Fibroblast of pulmonary artery (primary cell): ENCODE measurements at regions not wholly inside any gene's neighbourhood (a gene's known extent, or its start where the extent isn't known, plus 50 kb on each side); places are given as distances from the start of the nearest gene placed in this dataset.

Source experiments
- DNase-seq: peaks from one replicate; pipeline ENCODE4 v3.0.0-alpha.2; 2010; ENCODE audit warnings: low read depth
- H3K4me3 ChIP-seq: replicated peaks from 2 replicates; pipeline ENCODE4 v1.5.1; 2011; ENCODE audit warnings: low read depth, mild to moderate bottlenecking, control low read depth, low read length, moderate library complexity
- TF ChIP-seq, protein P1 (sequence below): IDR thresholded peaks from 2 replicates; pipeline ENCODE4 v1.5.1; 2011; ENCODE audit warnings: mild to moderate bottlenecking, control low read depth, low read length, inconsistent platforms; ENCODE audit errors: missing control alignments

DNA sequence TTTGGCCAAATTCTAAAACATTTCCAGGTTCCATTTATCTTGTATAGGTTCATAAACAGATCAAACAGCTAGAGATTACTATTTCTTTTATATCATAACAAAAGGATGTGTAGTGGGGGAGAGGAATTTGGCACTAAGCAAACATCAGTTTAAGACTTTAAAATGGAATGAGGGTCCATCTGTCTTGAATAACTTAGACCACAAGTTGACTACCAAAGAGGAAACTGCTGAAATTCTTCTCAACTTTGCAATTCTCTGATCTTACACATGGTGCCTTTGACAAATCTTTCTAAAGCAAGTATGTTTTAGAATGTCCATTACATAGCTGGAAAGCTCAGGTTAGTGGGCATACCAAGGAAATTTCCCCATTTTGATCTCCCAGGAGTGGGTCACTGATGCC lies 140.5 kb upstream of the ADAMTS9 start:
- TF ChIP-seq, protein P1, sequence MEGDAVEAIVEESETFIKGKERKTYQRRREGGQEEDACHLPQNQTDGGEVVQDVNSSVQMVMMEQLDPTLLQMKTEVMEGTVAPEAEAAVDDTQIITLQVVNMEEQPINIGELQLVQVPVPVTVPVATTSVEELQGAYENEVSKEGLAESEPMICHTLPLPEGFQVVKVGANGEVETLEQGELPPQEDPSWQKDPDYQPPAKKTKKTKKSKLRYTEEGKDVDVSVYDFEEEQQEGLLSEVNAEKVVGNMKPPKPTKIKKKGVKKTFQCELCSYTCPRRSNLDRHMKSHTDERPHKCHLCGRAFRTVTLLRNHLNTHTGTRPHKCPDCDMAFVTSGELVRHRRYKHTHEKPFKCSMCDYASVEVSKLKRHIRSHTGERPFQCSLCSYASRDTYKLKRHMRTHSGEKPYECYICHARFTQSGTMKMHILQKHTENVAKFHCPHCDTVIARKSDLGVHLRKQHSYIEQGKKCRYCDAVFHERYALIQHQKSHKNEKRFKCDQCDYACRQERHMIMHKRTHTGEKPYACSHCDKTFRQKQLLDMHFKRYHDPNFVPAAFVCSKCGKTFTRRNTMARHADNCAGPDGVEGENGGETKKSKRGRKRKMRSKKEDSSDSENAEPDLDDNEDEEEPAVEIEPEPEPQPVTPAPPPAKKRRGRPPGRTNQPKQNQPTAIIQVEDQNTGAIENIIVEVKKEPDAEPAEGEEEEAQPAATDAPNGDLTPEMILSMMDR: no peak
- DNase-seq: peak; percentile 7

DNA sequence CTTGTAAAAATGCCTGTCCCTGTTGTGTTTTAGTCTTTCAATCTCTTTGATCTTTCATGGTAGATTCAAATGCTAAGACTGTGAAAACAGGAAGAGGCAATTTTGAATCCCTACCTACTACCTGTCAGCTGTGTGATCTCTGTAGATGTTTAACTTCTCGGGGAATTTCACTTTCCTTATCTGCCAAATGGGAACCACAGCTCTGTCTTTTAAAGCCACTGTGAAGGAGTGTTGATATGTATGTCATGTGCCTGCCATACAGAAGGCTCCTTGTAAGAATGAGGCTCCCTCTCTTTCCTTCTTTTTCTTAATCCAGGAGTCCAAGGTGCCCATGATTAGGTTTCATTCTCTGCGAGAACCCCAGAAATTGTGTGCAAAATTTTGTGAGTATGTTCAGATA lies 139.6 kb upstream of the ADAMTS9 start:
- H3K4me3 ChIP-seq: no peak overlapping the region
- TF ChIP-seq, protein P1: no peak
- DNase-seq: no peak

More for the DNA sequence above, 140.5 kb upstream of the ADAMTS9 start:
- no peak overlapping the region for H3K4me3 ChIP-seq

DNA sequence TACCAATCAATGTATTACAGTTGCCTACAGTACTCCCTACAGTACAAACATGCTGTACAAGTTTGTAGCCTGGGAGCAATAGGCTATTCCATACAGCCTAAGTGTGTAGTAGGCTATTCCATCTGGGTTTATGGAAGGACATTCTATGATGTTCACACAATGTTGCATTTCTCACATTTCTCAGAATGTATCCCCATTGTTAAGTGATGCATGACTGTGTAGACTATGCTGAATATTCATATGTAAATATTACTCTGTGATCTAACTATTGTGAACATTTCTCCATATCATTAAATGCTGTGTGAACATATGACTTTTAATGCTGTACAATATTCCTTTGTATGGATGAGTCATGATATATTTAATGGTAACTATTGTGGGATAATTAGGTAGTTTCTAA lies 139.2 kb upstream of the ADAMTS9 start:
- TF ChIP-seq, protein P1: no peak
- no peak for DNase-seq
- no peak overlapping the region for H3K4me3 ChIP-seq

DNA sequence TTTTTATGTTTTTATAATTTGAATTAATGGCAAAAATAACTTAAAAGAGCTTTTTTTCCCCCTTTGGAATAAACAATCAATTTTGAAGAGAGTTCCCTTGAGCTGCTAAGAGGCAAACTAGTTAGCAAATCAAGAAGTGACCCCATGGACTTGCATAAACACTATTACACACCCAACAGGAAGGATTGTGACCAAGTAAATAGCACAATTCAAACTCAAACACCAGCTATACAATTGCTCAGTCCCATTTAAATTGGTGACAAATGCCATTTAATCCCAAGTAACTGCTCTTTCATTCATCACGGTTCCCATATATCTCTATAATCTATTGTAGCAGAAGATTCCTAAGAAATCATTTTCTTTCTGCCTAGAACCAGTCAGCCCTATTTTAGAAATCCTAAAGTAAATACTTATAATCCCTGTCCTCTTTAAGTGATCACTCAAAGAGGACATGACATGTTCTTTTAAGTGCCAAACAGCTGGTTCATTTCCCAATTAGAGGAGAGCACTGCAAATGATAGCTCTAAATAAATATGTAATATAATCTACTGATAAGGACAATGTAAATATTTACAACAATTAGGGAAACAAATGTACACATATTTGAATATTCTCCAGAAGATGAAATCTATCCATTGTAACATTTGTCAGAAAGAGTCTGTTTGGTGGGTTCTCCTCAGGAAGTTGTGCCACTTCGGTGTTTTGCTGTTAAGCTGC lies 137.8 kb upstream of the ADAMTS9 start:
- no peak overlapping the region for H3K4me3 ChIP-seq
- no peak for DNase-seq
- TF ChIP-seq, protein P1: no peak

DNA sequence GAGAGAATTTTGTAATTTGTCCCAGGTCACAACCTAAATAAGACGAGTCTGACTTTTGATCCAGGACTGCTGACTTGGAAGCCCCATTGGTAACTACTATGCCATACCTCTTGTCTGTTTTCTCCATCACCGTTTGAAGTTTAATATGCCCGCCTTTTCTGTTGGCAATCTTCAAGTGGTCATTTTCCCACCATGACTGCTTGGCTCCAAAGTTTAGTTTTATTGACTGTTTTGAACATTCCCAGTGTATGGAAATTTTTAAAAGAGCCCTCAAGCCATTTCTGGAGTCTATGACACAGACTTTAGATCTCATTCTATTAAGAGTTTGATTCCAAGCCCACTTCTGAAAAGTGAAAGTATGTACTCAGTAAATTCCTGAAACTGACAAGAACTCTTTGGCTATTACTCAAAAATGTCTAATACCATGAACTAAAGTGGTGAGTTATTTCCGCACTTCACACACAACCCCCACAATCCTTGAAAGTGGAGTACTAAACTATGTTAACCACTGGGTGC lies 136.7 kb upstream of the ADAMTS9 start:
- no peak overlapping the region for H3K4me3 ChIP-seq
- TF ChIP-seq, protein P1: no peak
- DNase-seq: peak; percentile 76

DNA sequence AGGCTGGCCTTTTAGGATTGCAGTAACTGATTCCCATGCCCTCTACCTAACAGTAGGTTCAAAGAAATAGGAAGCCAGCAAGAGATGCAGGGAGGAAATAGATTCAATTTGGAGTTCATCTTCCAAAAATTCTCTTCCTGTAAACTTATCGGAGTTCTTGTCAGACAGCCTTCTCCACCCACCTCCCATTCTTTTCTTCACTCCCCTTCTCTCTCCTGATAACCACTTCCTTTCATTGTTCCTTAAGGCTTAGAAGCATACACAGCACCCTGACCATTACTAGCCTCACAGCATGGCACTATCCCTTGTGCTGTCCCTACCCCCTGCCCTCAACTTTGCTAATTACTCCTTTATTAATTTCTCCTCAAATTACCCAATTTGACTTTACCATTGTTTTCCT lies 130.4 kb upstream of the ADAMTS9 start:
- peak; percentile 58 for DNase-seq
- H3K4me3 ChIP-seq: no peak overlapping the region
- TF ChIP-seq, protein P1: no peak

DNA sequence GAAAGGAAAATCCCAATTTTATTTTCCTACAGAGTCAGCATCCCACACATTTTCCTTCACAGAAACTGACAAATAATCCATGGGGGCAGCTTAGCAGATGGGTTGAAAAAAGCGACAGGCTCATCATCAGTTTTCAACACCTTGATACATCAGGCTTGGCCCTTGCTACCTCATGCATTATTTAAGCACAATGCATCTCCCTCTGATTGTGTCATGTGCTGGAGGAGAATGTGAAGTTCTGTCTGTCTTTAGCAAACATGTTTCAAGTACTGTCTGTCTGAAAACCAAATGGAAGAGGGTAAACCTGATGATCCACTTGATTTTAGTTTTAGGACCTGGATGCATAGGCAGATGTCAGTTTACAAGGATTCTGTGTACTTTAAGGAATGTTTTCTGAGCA lies 128.6 kb upstream of the ADAMTS9 start:
- TF ChIP-seq, protein P1: no peak
- no peak for DNase-seq
- H3K4me3 ChIP-seq: no peak overlapping the region
